A549 (cell line): ENCODE measurements at regions not wholly inside any gene's neighbourhood (a gene's known extent, or its start where the extent isn't known, plus 50 kb on each side); places are given as distances from the start of the nearest gene placed in this dataset.

Experiments
- ATAC-seq, 2 experiments: fragments of 200-7000 bp in 1 of 2; fragments of >200 bp in 1 of 2; cut with Nextera tagmentation in 1 of 2; cut with Tn5 transposase in 1 of 2; 3 replicates each; pipeline versions ENCODE4 v1.8.0 to v1.9.1; 2018 to 2020; ENCODE audit warnings: mild to moderate bottlenecking in 1 of 2, moderate library complexity in 1 of 2
- CTCF ChIA-PET: fragments of 300-600 bp; sonication (Branson Sonifier 250); formaldehyde crosslinking; extraction: SDS; loops from one replicate; lab custom pipeline; 2021; ENCODE audit warnings: antibody characterized with exemption, inconsistent platforms; lab: Yijun Ruan, JAX
- POLR2A ChIA-PET: fragments of 350-600 bp; formaldehyde crosslinking; extraction: SDS; loops from one replicate; lab custom pipeline; 2021; ENCODE audit warnings: antibody characterized with exemption, inconsistent platforms; lab: Yijun Ruan, JAX
- DNase-seq, 2 experiments: peaks; one replicate each; pipeline versions ENCODE4 v3.0.0 to v3.0.0-alpha.2; 2011 to 2016; ENCODE audit warnings: low read depth in 1 of 2, low spot score in 1 of 2
- FAIRE-seq: peaks from 2 replicates; lab custom pipeline; 2011; peaks lifted over from hg19 to GRCh38; lab: Jason Lieb, UNC
- H3K27ac ChIP-seq, 2 experiments: fragments of >200 bp; sonication (Bioruptor Twin); formaldehyde crosslinking; 3 replicates each; pipeline ENCODE4 v1.5.1; 2016 to 2017
- H3K4me1 ChIP-seq: fragments of >200 bp; sonication (Bioruptor Twin); formaldehyde crosslinking; 3 replicates; pipeline ENCODE4 v1.6.1; 2016
- H3K4me2 ChIP-seq: fragments of >200 bp; sonication (Bioruptor Twin); formaldehyde crosslinking; 3 replicates; pipeline ENCODE4 v1.6.1; 2016
- H3K4me3 ChIP-seq: fragments of >200 bp; sonication (Bioruptor Twin); formaldehyde crosslinking; 3 replicates; pipeline ENCODE4 v1.5.1; 2016
- H3K9me3 ChIP-seq: fragments of >200 bp; sonication (Bioruptor Twin); formaldehyde crosslinking; 3 replicates; pipeline ENCODE4 v1.6.1; 2016
- BCL3 ChIP-seq: fragments of >200 bp; sonication (Bioruptor Twin); formaldehyde crosslinking; IDR thresholded peaks from 3 replicates; pipeline ENCODE4 v1.6.1; 2016
- CBX2 ChIP-seq: fragments of 200-600 bp; sonication (generic); IDR thresholded peaks from 2 replicates; pipeline ENCODE4 v1.6.1; 2016; ENCODE audit warnings: low read depth, mild to moderate bottlenecking, borderline replicate concordance
- CBX8 ChIP-seq: fragments of 200-600 bp; sonication (generic); IDR thresholded peaks from 2 replicates; pipeline ENCODE4 v1.6.1; 2016
- CHD2 ChIP-seq: fragments of 150-350 bp; IDR thresholded peaks from 2 replicates; pipeline ENCODE4 v1.6.1; 2014; ENCODE audit warnings: low read length; ENCODE audit not compliant: partially characterized antibody
- CTCF ChIP-seq: fragments of >200 bp; sonication (Bioruptor Twin); formaldehyde crosslinking; IDR thresholded peaks from 3 replicates; pipeline ENCODE4 v1.5.1; 2016
- EHMT2 ChIP-seq: fragments of 200-600 bp; sonication (generic); IDR thresholded peaks from 2 replicates; pipeline ENCODE4 v1.6.1; 2016; ENCODE audit warnings: antibody characterized with exemption, low read depth, mild to moderate bottlenecking, moderate library complexity
- ESRRA ChIP-seq: fragments of 150-350 bp; IDR thresholded peaks from 2 replicates; pipeline ENCODE4 v1.6.1; 2014; ENCODE audit warnings: mild to moderate bottlenecking, low read length, borderline replicate concordance
- GATA3 ChIP-seq: IDR thresholded peaks from 2 replicates; pipeline ENCODE4 v1.6.1; 2012; ENCODE audit warnings: borderline replicate concordance
- HES2 ChIP-seq: fragments of >200 bp; sonication (Bioruptor Twin); formaldehyde crosslinking; IDR thresholded peaks from 2 replicates; pipeline ENCODE4 v1.6.1; 2016
- HOXA7 ChIP-seq: fragments of 250-450 bp; sonication (Bioruptor Pico); IDR thresholded peaks from 2 replicates; pipeline ENCODE4 v1.5.0; 2020; ENCODE audit warnings: mild to moderate bottlenecking, moderate library complexity
- HOXB13 ChIP-seq: fragments of 250-450 bp; sonication (Bioruptor Pico); IDR thresholded peaks from 2 replicates; pipeline ENCODE4 v1.5.0; 2020; ENCODE audit warnings: low read depth, mild to moderate bottlenecking, moderate library complexity
- JUN ChIP-seq, 2 experiments: fragments of >200 bp; sonication (Bioruptor Twin); formaldehyde crosslinking; IDR thresholded peaks; 2 replicates in 1 of 2; 3 replicates in 1 of 2; pipeline ENCODE4 v1.6.1; 2016 to 2017
- JUNB ChIP-seq: fragments of >200 bp; sonication (Bioruptor Twin); formaldehyde crosslinking; IDR thresholded peaks from 2 replicates; pipeline ENCODE4 v1.6.1; 2016
- MAX ChIP-seq: IDR thresholded peaks from 2 replicates; pipeline ENCODE4 v1.6.1; 2012
- MAZ ChIP-seq: fragments of 150-350 bp; IDR thresholded peaks from 2 replicates; pipeline ENCODE4 v1.6.1; 2014; ENCODE audit warnings: antibody characterized with exemption, low read depth, low read length, borderline replicate concordance
- MYC ChIP-seq: IDR thresholded peaks from 2 replicates; pipeline ENCODE4 v1.6.1; 2012; ENCODE audit warnings: mild to moderate bottlenecking, inconsistent platforms, low read length, improper control_type of control experiment, borderline replicate concordance
- PBX3 ChIP-seq: IDR thresholded peaks from 2 replicates; pipeline ENCODE4 v1.6.1; 2012
- REST ChIP-seq: fragments of 200-600 bp; sonication (generic); IDR thresholded peaks from 2 replicates; pipeline ENCODE4 v1.6.1; 2016; ENCODE audit warnings: antibody characterized with exemption, mild to moderate bottlenecking, moderate library complexity
- SMC3 ChIP-seq: fragments of >200 bp; sonication (Bioruptor Twin); formaldehyde crosslinking; IDR thresholded peaks from 3 replicates; pipeline ENCODE4 v1.6.1; 2018; ENCODE audit warnings: inconsistent platforms
- USF2 ChIP-seq: fragments of 450-650 bp; IDR thresholded peaks from 2 replicates; pipeline ENCODE4 v1.6.1; 2014; ENCODE audit warnings: antibody characterized with exemption
- ZFP36 ChIP-seq: fragments of 450-650 bp; IDR thresholded peaks from 2 replicates; pipeline ENCODE4 v1.6.1; 2014; ENCODE audit warnings: borderline replicate concordance; ENCODE audit not compliant: partially characterized antibody
- ZSCAN20 ChIP-seq: fragments of 250-450 bp; sonication (Bioruptor Pico); IDR thresholded peaks from 2 replicates; pipeline ENCODE4 v1.8.0; 2022; ENCODE audit warnings: mild to moderate bottlenecking, moderate library complexity
- WGBS: methylation state at CpG from one replicate; pipeline ENCODE4 v1.1.6; 2017; ENCODE audit errors: missing lambda C conversion rate; 5-methylcytosine and 5-hydroxymethylcytosine counted together

- H3K27ac ChIP-seq = no peak overlapping the region
- no peaks in the 10 kb centered on the region for H3K4me1 ChIP-seq
- H3K9me3 ChIP-seq = no peaks in the 10 kb centered on the region
- no peak overlapping the region for H3K4me2 ChIP-seq
- H3K4me3 ChIP-seq = no peak overlapping the region
- ChIA-PET POLR2A (no interaction called here), CTCF (no interaction called here)
- no peak for FAIRE-seq
- no peak for ATAC-seq
- TF ChIP-seq HOXA7 (CRISPR knock-in tag) (no peak), CTCF (no peak), BCL3 (no peak), ZSCAN20 (CRISPR knock-in tag) (no peak), MYC (no peak), MAX (no peak), CBX2 (no peak), SMC3 (no peak), EHMT2 (no peak), USF2 (no peak), HOXB13 (CRISPR knock-in tag) (no peak), MAZ (no peak), ZFP36 (no peak), PBX3 (no peak), REST (no peak), JUNB (no peak), CHD2 (no peak)
- WGBS = 25% methylated on average over 1 of the region's 1 CpG
- DNase-seq = no peak
Measured at GRCh38 chr11:104465321-104465720, 301.4 kb upstream of the PDGFD start.

GRCh38 chr11:104464691-104465090 is 300.7 kb upstream of the PDGFD start:
- CTCF ChIA-PET = no interaction called here
- no peak for DNase-seq
- WGBS = 47% methylated on average over 1 of the region's 1 CpG
- POLR2A ChIA-PET = no interaction called here
- ATAC-seq = no peak
- FAIRE-seq = no peak
- Histone ChIP-seq H3K4me3 (no peak overlapping the region), H3K4me2 (no peak overlapping the region)
- TF ChIP-seq HES2 (no peak), ESRRA (no peak), ZSCAN20 (CRISPR knock-in tag) (no peak), ZFP36 (no peak), JUN (IDR thresholded peaks at IDR 0.05) (no peak), GATA3 (no peak), CBX8 (no peak)
- TF ChIP-seq, all 56 proteins: peak for 0
- no peaks in the 10 kb centered on the region for H3K9me3 ChIP-seq
- no peak overlapping the region for H3K27ac ChIP-seq
- no peaks in the 10 kb centered on the region for H3K4me1 ChIP-seq
